Right lobe of liver (tissue), 4 donors: ENCODE measurements at regions not wholly inside any gene's neighbourhood (a gene's known extent, or its start where the extent isn't known, plus 50 kb on each side); places are given as distances from the start of the nearest gene placed in this dataset.

Experiments used
- CTCF ChIP-seq, 4 donors: fragments of 200-600 bp in 3 of 4; fragments of 450-650 bp in 1 of 4; IDR thresholded peaks; one replicate each; pipeline versions ENCODE4 v1.5.1 to v1.8.0; 2016 to 2022; ENCODE audit warnings: antibody characterized with exemption in 4 of 4, mild to moderate bottlenecking in 2 of 4
- POLR2A ChIP-seq: fragments of 450-650 bp; IDR thresholded peaks from one replicate; pipeline ENCODE4 v1.6.1; 2017; ENCODE audit warnings: antibody characterized with exemption, mild to moderate bottlenecking
- donor health status: DM: no; HTN: no; CAD: no.
- donor health status: DM: no; HTN: no; CAD: no.
- donor health status: DM: no; HTN: yes; CAD: no.

GRCh38 chr4:141290771-141291170 is 70.1 kb downstream of the ZNF330 start:
- TF ChIP-seq CTCF (IDR thresholded peaks at IDR 0.05): no peak
- no peak for TF ChIP-seq POLR2A
